Thymus (tissue), 11 donors: ENCODE measurements at regions not wholly inside any gene's neighbourhood (a gene's known extent, or its start where the extent isn't known, plus 50 kb on each side); places are given as distances from the start of the nearest gene placed in this dataset.

Experiments
- DNase-seq, 9 donors: peaks; one replicate each; pipeline ENCODE4 v3.0.0-alpha.2; 2013; ENCODE audit warnings: low spot score in 9 of 9, low read depth in 6 of 9, missing footprints in 1 of 9
- H3K27ac ChIP-seq, 2 donors: one replicate each; pipeline ENCODE4 v1.5.1; 2013; ENCODE audit warnings: control low read depth in 1 of 2, low read depth in 1 of 2, low read length in 1 of 2, mild to moderate bottlenecking in 1 of 2, moderate library complexity in 1 of 2
- H3K27me3 ChIP-seq, 2 donors: one replicate each; pipeline ENCODE4 v1.5.1; 2013; ENCODE audit warnings: low read length in 1 of 2; ENCODE audit not compliant: control insufficient read depth in 2 of 2, insufficient read depth in 1 of 2
- H3K36me3 ChIP-seq, 2 donors: one replicate each; pipeline ENCODE4 v1.5.1; 2013; ENCODE audit warnings: low read length in 1 of 2, mild to moderate bottlenecking in 1 of 2, moderate library complexity in 1 of 2; ENCODE audit not compliant: control insufficient read depth in 2 of 2, insufficient read depth in 2 of 2
- H3K4me1 ChIP-seq, 2 donors: one replicate each; pipeline ENCODE4 v1.5.1; 2013; ENCODE audit warnings: low read length in 2 of 2; ENCODE audit not compliant: control insufficient read depth in 2 of 2, insufficient read depth in 2 of 2
- H3K4me3 ChIP-seq, 2 donors: one replicate each; pipeline ENCODE4 v1.5.1; 2013; ENCODE audit warnings: low read length in 2 of 2, control low read depth in 1 of 2, mild to moderate bottlenecking in 1 of 2
- H3K9me3 ChIP-seq, 2 donors: one replicate each; pipeline ENCODE4 v1.5.1; 2013; ENCODE audit warnings: low read length in 1 of 2, mild to moderate bottlenecking in 1 of 2; ENCODE audit not compliant: control insufficient read depth in 2 of 2, insufficient read depth in 1 of 2
- WGBS: extraction: QIAGEN DNeasy Blood & Tissue Kit; methylation state at CpG from one replicate; pipeline ENCODE4 v1.1.7; 2013; 5-methylcytosine and 5-hydroxymethylcytosine counted together
- donor health status: healthy.

GRCh38 chr4:66852843-66853242 is 692.5 kb downstream of the CENPC start:
- Histone ChIP-seq H3K36me3 (no peaks in the 10 kb centered on the region), H3K4me1 (no peaks in the 10 kb centered on the region), H3K27me3 (no peaks in the 10 kb centered on the region), H3K9me3 (no peaks in the 10 kb centered on the region), H3K27ac (no peak overlapping the region), H3K4me3 (no peak overlapping the region)
- 46% methylated on average over 2 of the region's 2 CpGs for WGBS
- DNase-seq: no peak

- Histone ChIP-seq H3K27ac (no peak overlapping the region), H3K36me3 (no peaks in the 10 kb centered on the region), H3K4me3 (no peak overlapping the region), H3K9me3 (no peaks in the 10 kb centered on the region), H3K27me3 (no peaks in the 10 kb centered on the region), H3K4me1 (no peaks in the 10 kb centered on the region)
- no peak for DNase-seq
- WGBS: 16% methylated on average over 1 of the region's 1 CpG
These were observed 695.7 kb downstream of the CENPC start for GRCh38 chr4:66849596-66849995.

- Histone ChIP-seq H3K27me3 (no peaks in the 10 kb centered on the region), H3K27ac (no peak overlapping the region), H3K36me3 (no peaks in the 10 kb centered on the region), H3K4me3 (no peak overlapping the region), H3K4me1 (no peaks in the 10 kb centered on the region), H3K9me3 (no peaks in the 10 kb centered on the region)
- DNase-seq: no peak
- 94% methylated on average over 1 of the region's 1 CpG for WGBS
These were observed 702.6 kb downstream of the CENPC start for GRCh38 chr4:66842724-66843088.

- Histone ChIP-seq H3K4me3 (no peak overlapping the region), H3K27ac (no peak overlapping the region), H3K27me3 (no peaks in the 10 kb centered on the region), H3K4me1 (no peaks in the 10 kb centered on the region), H3K9me3 (no peaks in the 10 kb centered on the region), H3K36me3 (no peaks in the 10 kb centered on the region)
- WGBS: 73% methylated on average over 4 of the region's 4 CpGs
- no peak for DNase-seq
These were observed 703.1 kb downstream of the CENPC start for GRCh38 chr4:66842026-66842723.

GRCh38 chr4:66840178-66840577 is 705.1 kb downstream of the CENPC start:
- H3K27ac ChIP-seq: no peak overlapping the region
- H3K4me1 ChIP-seq: no peaks in the 10 kb centered on the region
- no peak overlapping the region for H3K4me3 ChIP-seq
- H3K27me3 ChIP-seq: no peaks in the 10 kb centered on the region
- H3K36me3 ChIP-seq: no peaks in the 10 kb centered on the region
- no peak for DNase-seq
- no peaks in the 10 kb centered on the region for H3K9me3 ChIP-seq

- Histone ChIP-seq H3K36me3 (no peaks in the 10 kb centered on the region), H3K27me3 (no peaks in the 10 kb centered on the region), H3K27ac (no peak overlapping the region), H3K4me3 (no peak overlapping the region), H3K9me3 (no peaks in the 10 kb centered on the region), H3K4me1 (no peaks in the 10 kb centered on the region)
- 80% methylated on average over 5 of the region's 5 CpGs for WGBS
- no peak for DNase-seq
These were observed 707.9 kb downstream of the CENPC start for GRCh38 chr4:66837279-66837922.

- no peaks in the 10 kb centered on the region for H3K27me3 ChIP-seq
- no peak overlapping the region for H3K27ac ChIP-seq
- no peaks in the 10 kb centered on the region for H3K4me1 ChIP-seq
- no peaks in the 10 kb centered on the region for H3K9me3 ChIP-seq
- no peaks in the 10 kb centered on the region for H3K36me3 ChIP-seq
- DNase-seq: no peak
- no peak overlapping the region for H3K4me3 ChIP-seq
These were observed 716.0 kb downstream of the CENPC start for GRCh38 chr4:66829310-66829709.

- Histone ChIP-seq H3K27ac (no peak overlapping the region), H3K4me1 (no peaks in the 10 kb centered on the region), H3K9me3 (no peaks in the 10 kb centered on the region), H3K4me3 (no peak overlapping the region), H3K36me3 (no peaks in the 10 kb centered on the region), H3K27me3 (no peaks in the 10 kb centered on the region)
- no peak for DNase-seq
These were observed 724.6 kb downstream of the CENPC start for GRCh38 chr4:66820681-66821080.

- H3K9me3 ChIP-seq: no peaks in the 10 kb centered on the region
- H3K36me3 ChIP-seq: no peaks in the 10 kb centered on the region
- no peak overlapping the region for H3K27ac ChIP-seq
- WGBS: 97% methylated on average over 6 of the region's 6 CpGs
- H3K27me3 ChIP-seq: no peaks in the 10 kb centered on the region
- DNase-seq: no peak
- H3K4me1 ChIP-seq: no peaks in the 10 kb centered on the region
- no peak overlapping the region for H3K4me3 ChIP-seq
These were observed 731.0 kb downstream of the CENPC start for GRCh38 chr4:66814277-66814676.
